Nephron (organoid): ENCODE measurements at regions not wholly inside any gene's neighbourhood (a gene's known extent, or its start where the extent isn't known, plus 50 kb on each side); places are given as distances from the start of the nearest gene placed in this dataset.
"Not testable (repeated sequence)": the region's sequence is repeated elsewhere in the genome, so short reads cannot be mapped to it uniquely, and the experiment has no call there.

Source experiments
- H3K27ac Mint-ChIP-seq, 3 experiments: 2 replicates each; pipeline ENCODE4 v1.8.0; 2020; ENCODE audit warnings: mixed read lengths in 3 of 3, mild to moderate bottlenecking in 2 of 3, moderate library complexity in 1 of 3
- H3K27me3 Mint-ChIP-seq: 2 replicates; pipeline ENCODE4 v1.8.0; 2021; ENCODE audit warnings: low read depth, mild to moderate bottlenecking, moderate library complexity, mixed read lengths
- H3K36me3 Mint-ChIP-seq: 2 replicates; pipeline ENCODE4 v1.8.0; 2020; ENCODE audit warnings: low read depth, mixed read lengths
- H3K4me1 Mint-ChIP-seq: 2 replicates; pipeline ENCODE4 v1.8.0; 2020; ENCODE audit warnings: mixed read lengths
- H3K4me3 Mint-ChIP-seq, 3 experiments: 2 replicates each; pipeline ENCODE4 v1.8.0; 2020; ENCODE audit warnings: mild to moderate bottlenecking in 3 of 3, mixed read lengths in 3 of 3, moderate library complexity in 2 of 3
- H3K9me3 Mint-ChIP-seq: 2 replicates; pipeline ENCODE4 v1.8.0; 2020; ENCODE audit warnings: mixed read lengths
- TF ChIP-seq, protein P1 (sequence below), 3 experiments: fragments of 200-600 bp; sonication (generic); IDR thresholded peaks; one replicate each; pipeline ENCODE4 v1.5.0; 2021; ENCODE audit warnings: antibody characterized with exemption in 3 of 3; ENCODE audit not compliant: unreplicated experiment in 3 of 3

DNA sequence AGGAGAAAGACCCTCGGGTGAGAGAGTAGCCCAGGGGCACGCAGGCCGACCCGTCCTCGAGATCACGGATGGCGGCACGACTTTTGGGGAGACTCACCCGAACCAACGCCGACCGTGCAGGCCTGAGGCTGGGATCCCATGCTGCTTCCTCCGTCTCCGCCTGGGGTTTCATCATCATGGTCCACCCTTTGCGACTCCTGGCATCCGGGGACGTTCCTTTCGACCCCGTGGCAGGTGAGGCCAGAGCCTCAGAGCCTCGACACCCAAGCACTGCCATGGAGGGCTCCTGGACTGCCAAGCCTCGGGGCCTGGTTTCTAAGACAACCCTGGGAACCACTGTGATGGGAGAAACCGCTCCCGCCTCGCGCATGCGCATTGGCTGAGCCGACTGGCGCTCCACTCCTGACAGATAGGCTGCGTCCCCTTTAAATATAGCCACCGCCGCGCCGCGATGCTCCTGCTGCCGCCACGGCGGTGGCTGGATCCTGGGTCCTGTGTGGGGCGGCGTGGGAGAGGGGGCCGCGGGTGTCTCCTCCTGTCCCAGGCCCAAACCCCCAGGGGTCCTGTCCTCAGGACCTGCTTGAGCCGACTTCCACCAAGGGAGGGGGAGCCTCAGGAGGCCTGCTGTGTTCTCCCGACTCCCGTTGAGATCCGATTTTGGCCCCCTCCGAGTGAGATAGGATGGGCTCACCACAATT lies 481.6 kb downstream of the SPATA31A7 start:
- peaks cover 49% of the 10 kb centered on the region for H3K9me3 Mint-ChIP-seq
- TF ChIP-seq, protein P1, sequence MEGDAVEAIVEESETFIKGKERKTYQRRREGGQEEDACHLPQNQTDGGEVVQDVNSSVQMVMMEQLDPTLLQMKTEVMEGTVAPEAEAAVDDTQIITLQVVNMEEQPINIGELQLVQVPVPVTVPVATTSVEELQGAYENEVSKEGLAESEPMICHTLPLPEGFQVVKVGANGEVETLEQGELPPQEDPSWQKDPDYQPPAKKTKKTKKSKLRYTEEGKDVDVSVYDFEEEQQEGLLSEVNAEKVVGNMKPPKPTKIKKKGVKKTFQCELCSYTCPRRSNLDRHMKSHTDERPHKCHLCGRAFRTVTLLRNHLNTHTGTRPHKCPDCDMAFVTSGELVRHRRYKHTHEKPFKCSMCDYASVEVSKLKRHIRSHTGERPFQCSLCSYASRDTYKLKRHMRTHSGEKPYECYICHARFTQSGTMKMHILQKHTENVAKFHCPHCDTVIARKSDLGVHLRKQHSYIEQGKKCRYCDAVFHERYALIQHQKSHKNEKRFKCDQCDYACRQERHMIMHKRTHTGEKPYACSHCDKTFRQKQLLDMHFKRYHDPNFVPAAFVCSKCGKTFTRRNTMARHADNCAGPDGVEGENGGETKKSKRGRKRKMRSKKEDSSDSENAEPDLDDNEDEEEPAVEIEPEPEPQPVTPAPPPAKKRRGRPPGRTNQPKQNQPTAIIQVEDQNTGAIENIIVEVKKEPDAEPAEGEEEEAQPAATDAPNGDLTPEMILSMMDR (IDR thresholded peaks at IDR 0.05; ENCODE audit: unreplicated experiment in 3 of 3): no peak
- H3K27ac Mint-ChIP-seq: no peak overlapping the region
- H3K27me3 Mint-ChIP-seq: peaks cover 2% of the 10 kb centered on the region
- H3K4me3 Mint-ChIP-seq: no peak overlapping the region
- H3K36me3 Mint-ChIP-seq: peaks cover 8% of the 10 kb centered on the region
- no peaks in the 10 kb centered on the region for H3K4me1 Mint-ChIP-seq

DNA sequence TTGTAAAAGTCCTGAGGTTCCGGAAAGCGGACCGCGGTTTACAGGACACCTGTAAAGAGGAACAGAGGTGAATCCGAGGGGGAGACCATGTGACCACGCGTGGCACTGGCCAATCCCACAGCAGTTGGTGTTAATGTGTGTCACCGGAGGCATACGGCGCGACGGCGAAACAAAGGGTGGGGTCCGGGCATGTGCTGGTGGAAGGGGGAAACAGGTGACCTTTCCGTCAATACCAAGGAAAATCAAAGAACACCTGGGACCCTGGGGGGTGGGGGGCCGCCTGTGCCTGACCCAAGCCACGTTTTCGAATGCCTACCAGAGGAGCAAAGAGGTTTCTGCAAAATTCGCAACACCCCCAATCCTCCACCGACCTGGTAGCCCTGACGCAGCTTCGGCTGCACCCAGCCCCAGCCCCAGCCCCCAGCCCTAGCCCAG lies 482.3 kb downstream of the SPATA31A7 start:
- not testable (repeated sequence) for H3K4me3 Mint-ChIP-seq, H3K4me1 Mint-ChIP-seq, H3K27me3 Mint-ChIP-seq, H3K36me3 Mint-ChIP-seq, H3K27ac Mint-ChIP-seq
- peaks cover 46% of the 10 kb centered on the region for H3K9me3 Mint-ChIP-seq

DNA sequence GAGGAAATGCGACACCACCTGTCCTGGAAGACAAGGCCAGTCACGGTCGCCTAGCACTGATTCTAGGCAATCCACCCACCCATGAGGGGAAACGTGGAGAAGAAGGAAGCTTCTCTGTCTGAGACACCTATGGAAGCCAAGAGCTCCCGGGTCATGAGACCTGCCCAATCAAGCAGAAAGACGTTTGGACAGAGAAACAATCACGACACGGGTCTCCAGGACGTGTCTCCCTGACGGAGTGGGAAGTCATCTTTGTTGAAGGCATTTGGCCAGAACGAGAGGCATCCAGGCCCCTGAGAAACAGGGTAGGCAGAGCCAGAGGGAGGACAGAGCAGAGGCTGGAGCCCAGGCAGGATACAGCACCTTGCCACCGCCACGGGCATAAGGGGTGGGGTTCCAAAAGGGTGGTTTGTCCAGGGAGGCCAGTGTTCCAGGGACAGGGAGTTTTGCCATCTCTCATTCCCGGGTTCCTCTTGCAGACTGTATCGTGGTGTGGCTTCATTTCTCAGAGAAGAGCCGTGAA lies 482.9 kb downstream of the SPATA31A7 start:
- not testable (repeated sequence) for H3K27me3 Mint-ChIP-seq, H3K4me3 Mint-ChIP-seq, H3K36me3 Mint-ChIP-seq

DNA sequence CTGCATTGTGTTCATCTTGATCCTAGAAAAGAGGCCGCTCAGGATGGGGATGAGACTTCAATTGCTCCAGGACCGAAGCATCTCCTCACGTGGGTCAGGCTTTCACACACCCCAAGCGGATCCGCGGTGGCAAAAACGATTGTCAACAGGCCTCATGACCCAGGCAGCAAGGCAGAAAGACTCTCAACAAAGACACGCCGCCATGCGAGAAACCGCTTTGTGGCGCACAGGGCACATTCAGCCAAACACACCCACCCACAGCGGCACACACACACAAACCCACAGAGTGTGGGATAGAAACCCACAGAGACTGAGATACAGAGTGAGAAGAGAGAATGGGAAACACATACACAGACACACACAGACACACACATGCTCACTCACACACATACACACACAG lies 483.4 kb downstream of the SPATA31A7 start:
- TF ChIP-seq, protein P1 (IDR thresholded peaks at IDR 0.05; ENCODE audit: unreplicated experiment in 3 of 3): no peak
- Mint-ChIP-seq H3K27me3 (no peaks in the 10 kb centered on the region), H3K4me1 (no peaks in the 10 kb centered on the region), H3K9me3 (peaks cover 44% of the 10 kb centered on the region), H3K4me3 (no peak overlapping the region), H3K36me3 (peaks cover 8% of the 10 kb centered on the region), H3K27ac (no peak overlapping the region)

More for the DNA sequence above, 482.9 kb downstream of the SPATA31A7 start:
- H3K4me1 Mint-ChIP-seq, H3K27ac Mint-ChIP-seq: not testable (repeated sequence)
- H3K9me3 Mint-ChIP-seq: peaks cover 45% of the 10 kb centered on the region

DNA sequence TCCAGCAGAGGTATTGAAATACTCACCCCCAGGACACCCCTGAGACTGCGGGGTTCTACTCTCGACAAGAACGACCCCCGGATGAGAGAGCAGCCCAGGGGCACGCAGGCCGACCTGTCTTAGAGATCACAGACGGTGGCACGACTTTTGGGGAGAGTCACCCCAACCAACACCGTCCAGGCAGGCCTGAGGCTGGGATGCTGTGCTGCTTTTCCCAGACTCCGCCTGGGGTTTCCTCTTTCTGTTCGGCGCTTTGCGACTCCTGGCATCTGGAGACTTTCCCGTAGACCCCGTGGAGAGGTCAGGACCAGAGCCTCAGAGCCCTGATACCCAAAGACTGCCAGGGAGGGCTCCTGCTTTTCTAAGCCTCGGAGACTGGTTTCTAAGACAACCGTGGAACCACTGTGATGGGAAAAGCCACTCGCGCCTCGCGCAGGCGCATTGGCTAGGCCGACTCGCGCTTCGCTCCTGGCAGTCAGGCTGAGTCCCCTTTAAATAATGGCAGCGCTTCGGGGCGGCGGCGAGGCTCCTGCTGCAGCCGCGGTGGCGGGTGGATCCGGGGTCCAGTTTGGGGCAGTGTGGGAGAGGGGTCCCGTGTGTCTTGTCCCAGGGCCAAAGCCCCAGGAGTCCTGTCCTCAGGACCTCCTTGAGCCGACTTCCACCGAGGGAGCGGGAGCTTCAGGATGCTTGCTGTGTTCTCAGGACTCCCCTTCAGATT lies 484.0 kb downstream of the SPATA31A7 start:
- no peak overlapping the region for H3K4me3 Mint-ChIP-seq
- no peak overlapping the region for H3K27ac Mint-ChIP-seq
- H3K36me3 Mint-ChIP-seq: peaks cover 8% of the 10 kb centered on the region
- H3K9me3 Mint-ChIP-seq: peaks cover 40% of the 10 kb centered on the region
- no peaks in the 10 kb centered on the region for H3K27me3 Mint-ChIP-seq
- TF ChIP-seq, protein P1 (IDR thresholded peaks at IDR 0.05; ENCODE audit: unreplicated experiment in 3 of 3): no peak
- no peaks in the 10 kb centered on the region for H3K4me1 Mint-ChIP-seq

DNA sequence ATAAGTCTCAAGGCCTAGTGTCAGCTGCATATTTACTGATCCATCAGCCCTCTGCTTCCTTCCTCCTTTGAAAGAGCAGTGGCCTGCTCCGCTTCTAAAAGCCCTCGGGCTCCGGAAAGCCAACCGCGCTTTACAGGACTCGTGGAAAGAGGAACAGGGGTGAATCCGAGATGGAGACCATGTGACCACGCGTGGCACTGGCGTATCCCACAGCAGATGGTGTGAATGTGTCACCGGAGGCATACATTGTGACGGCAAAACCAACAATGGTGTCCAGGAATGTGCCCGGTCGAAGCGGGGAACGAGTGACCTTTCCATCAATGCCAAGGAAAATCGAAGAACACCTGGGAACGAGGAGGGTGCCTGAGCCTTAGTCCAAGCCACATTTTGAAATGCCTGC lies 484.6 kb downstream of the SPATA31A7 start:
- TF ChIP-seq, protein P1 (IDR thresholded peaks at IDR 0.05; ENCODE audit: unreplicated experiment in 3 of 3): no peak
- no peaks in the 10 kb centered on the region for H3K4me1 Mint-ChIP-seq
- H3K4me3 Mint-ChIP-seq: no peak overlapping the region
- H3K27me3 Mint-ChIP-seq: no peaks in the 10 kb centered on the region
- H3K27ac Mint-ChIP-seq: no peak overlapping the region
- H3K36me3 Mint-ChIP-seq: peaks cover 5% of the 10 kb centered on the region
- H3K9me3 Mint-ChIP-seq: peaks cover 36% of the 10 kb centered on the region
